ENCODE measurements at regions not wholly inside any gene's neighbourhood (a gene's known extent, or its start where the extent isn't known, plus 50 kb on each side); places are given as distances from the start of the nearest gene placed in this dataset.

DNA sequence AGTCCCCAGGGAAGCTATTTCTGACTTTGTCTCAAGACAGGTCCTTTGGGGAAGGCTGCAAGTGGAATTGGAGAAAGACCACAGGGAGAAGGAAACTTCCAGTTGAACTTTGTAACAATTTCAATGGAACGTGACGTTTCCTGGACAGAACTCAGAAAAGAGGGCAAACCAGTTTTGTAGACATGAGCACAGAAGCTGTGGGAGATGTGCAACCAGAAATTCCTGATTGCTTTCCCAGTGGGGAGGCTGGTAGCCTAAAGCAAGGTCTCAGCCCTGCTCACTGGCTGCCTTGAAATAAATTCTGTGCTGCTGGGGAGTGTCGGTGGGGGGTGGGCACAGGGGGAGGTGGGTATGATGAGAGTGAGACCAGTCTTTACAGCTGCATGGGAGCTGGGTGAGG, 1206.7 kb upstream of the ADGRL2 start:
- H3K4me2 ChIP-seq (ENCODE audit: low read depth, low read length): no peak overlapping the region
- no peaks in the 10 kb centered on the region for H3K9me2 ChIP-seq (replicated peaks; ENCODE audit: insufficient read depth, low read length)
- no peaks in the 10 kb centered on the region for H3F3A ChIP-seq (ENCODE audit: insufficient read depth, low read length)
- no peak overlapping the region for H2AFZ ChIP-seq (ENCODE audit: low read length)
- no peaks in the 10 kb centered on the region for H3K9me3 ChIP-seq (replicated peaks; ENCODE audit: insufficient read depth, low read length)
- H3K9ac ChIP-seq (ENCODE audit: low read length): no peak overlapping the region
- H3K27me3 ChIP-seq (replicated peaks; ENCODE audit: insufficient read depth, low read length): no peaks in the 10 kb centered on the region
- TF ChIP-seq, protein P1, sequence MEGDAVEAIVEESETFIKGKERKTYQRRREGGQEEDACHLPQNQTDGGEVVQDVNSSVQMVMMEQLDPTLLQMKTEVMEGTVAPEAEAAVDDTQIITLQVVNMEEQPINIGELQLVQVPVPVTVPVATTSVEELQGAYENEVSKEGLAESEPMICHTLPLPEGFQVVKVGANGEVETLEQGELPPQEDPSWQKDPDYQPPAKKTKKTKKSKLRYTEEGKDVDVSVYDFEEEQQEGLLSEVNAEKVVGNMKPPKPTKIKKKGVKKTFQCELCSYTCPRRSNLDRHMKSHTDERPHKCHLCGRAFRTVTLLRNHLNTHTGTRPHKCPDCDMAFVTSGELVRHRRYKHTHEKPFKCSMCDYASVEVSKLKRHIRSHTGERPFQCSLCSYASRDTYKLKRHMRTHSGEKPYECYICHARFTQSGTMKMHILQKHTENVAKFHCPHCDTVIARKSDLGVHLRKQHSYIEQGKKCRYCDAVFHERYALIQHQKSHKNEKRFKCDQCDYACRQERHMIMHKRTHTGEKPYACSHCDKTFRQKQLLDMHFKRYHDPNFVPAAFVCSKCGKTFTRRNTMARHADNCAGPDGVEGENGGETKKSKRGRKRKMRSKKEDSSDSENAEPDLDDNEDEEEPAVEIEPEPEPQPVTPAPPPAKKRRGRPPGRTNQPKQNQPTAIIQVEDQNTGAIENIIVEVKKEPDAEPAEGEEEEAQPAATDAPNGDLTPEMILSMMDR (IDR thresholded peaks at IDR 0.05; ENCODE audit: low read length): no peak
- TF ChIP-seq EZH2phosphoT487 (IDR thresholded peaks at IDR 0.05; ENCODE audit: low read length): no peak
- TF ChIP-seq EZH2 (optimal IDR thresholded peaks at IDR 0.05; ENCODE audit: low read depth, low read length): no peak
- DNase-seq: no peak
- H3K4me3 ChIP-seq (ENCODE audit: low read length): no peak overlapping the region
- H4K20me1 ChIP-seq (ENCODE audit: insufficient read depth, low read length): no peaks in the 10 kb centered on the region
- no peaks in the 10 kb centered on the region for H3K79me2 ChIP-seq (ENCODE audit: low read length)
- no peaks in the 10 kb centered on the region for H3K36me3 ChIP-seq (replicated peaks; ENCODE audit: insufficient read depth, low read length)
- H3K27ac ChIP-seq (ENCODE audit: low read length): no peak overlapping the region
- H3K4me1 ChIP-seq (ENCODE audit: low read length): peaks cover 2% of the 10 kb centered on the region; the same call in 1 of the 2 replicates

DNA sequence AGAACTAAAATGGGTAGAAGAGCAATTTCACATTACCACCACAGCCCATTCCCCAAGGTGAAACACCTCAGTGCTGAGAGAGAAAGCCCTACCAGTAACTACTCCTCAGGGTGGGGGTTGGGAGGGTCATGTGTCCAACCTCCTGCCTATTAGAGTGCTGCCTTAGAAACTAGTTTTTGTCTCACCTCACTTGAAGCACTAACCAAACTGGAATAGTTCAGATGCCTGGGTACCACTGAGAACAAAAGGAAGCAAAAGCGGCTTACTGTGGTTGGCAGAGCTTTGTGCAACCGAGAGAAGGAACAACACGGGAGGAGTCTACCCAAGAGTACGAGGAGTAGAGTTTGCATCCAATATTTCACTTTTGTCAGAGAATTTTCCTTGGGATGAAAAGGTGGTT, 1207.5 kb upstream of the ADGRL2 start:
- Histone ChIP-seq H3K9me2 (replicated peaks; ENCODE audit: insufficient read depth, low read length) (no peaks in the 10 kb centered on the region), H3K27me3 (replicated peaks; ENCODE audit: insufficient read depth, low read length) (no peaks in the 10 kb centered on the region), H3K36me3 (replicated peaks; ENCODE audit: insufficient read depth, low read length) (no peaks in the 10 kb centered on the region), H3K4me1 (ENCODE audit: low read length) (peaks cover 2% of the 10 kb centered on the region; the same call in 1 of the 2 replicates), H2AFZ (ENCODE audit: low read length) (no peak overlapping the region), H3K27ac (ENCODE audit: low read length) (no peak overlapping the region), H3K9ac (ENCODE audit: low read length) (no peak overlapping the region), H4K20me1 (ENCODE audit: insufficient read depth, low read length) (no peaks in the 10 kb centered on the region), H3K4me3 (ENCODE audit: low read length) (no peak overlapping the region), H3K79me2 (ENCODE audit: low read length) (no peaks in the 10 kb centered on the region), H3K9me3 (replicated peaks; ENCODE audit: insufficient read depth, low read length) (no peaks in the 10 kb centered on the region), H3K4me2 (ENCODE audit: low read depth, low read length) (no peak overlapping the region), H3F3A (ENCODE audit: insufficient read depth, low read length) (no peaks in the 10 kb centered on the region)
- TF ChIP-seq, protein P1 (IDR thresholded peaks at IDR 0.05; ENCODE audit: low read length): no peak
- TF ChIP-seq EZH2 (optimal IDR thresholded peaks at IDR 0.05; ENCODE audit: low read depth, low read length) (no peak), EZH2phosphoT487 (IDR thresholded peaks at IDR 0.05; ENCODE audit: low read length) (no peak)
- peak; percentile 6 for DNase-seq

DNA sequence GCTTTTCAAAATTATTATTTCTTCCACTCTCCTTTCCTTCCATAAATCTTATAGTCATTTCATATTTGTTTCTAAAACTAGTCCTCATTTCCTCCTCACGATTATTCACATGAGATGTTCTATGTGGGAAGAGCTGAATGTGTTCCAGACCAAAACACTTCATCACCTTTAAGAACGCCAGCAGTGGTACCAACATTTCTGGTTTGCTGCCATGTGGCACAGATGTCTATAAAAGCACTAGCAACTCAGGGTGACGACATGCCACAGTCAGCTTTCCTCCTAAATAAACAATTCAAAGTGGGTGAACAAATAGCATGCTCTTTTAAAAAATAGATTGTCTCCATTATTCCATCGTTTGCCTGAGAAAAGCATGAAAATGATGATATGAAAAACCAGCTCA, 1217.8 kb upstream of the ADGRL2 start:
- H2AFZ ChIP-seq (ENCODE audit: low read length): no peak overlapping the region
- no peak for DNase-seq
- no peak overlapping the region for H3K27ac ChIP-seq (ENCODE audit: low read length)
- no peaks in the 10 kb centered on the region for H4K20me1 ChIP-seq (ENCODE audit: insufficient read depth, low read length)
- H3K9me2 ChIP-seq (replicated peaks; ENCODE audit: insufficient read depth, low read length): no peaks in the 10 kb centered on the region
- no peaks in the 10 kb centered on the region for H3K79me2 ChIP-seq (ENCODE audit: low read length)
- no peaks in the 10 kb centered on the region for H3F3A ChIP-seq (ENCODE audit: insufficient read depth, low read length)
- H3K9me3 ChIP-seq (replicated peaks; ENCODE audit: insufficient read depth, low read length): no peaks in the 10 kb centered on the region
- H3K9ac ChIP-seq (ENCODE audit: low read length): no peak overlapping the region
- H3K36me3 ChIP-seq (replicated peaks; ENCODE audit: insufficient read depth, low read length): no peaks in the 10 kb centered on the region
- no peaks in the 10 kb centered on the region for H3K27me3 ChIP-seq (replicated peaks; ENCODE audit: insufficient read depth, low read length)
- no peak overlapping the region for H3K4me3 ChIP-seq (ENCODE audit: low read length)
- no peak overlapping the region for H3K4me2 ChIP-seq (ENCODE audit: low read depth, low read length)
- TF ChIP-seq, protein P1 (IDR thresholded peaks at IDR 0.05; ENCODE audit: low read length): no peak
- TF ChIP-seq EZH2 (optimal IDR thresholded peaks at IDR 0.05; ENCODE audit: low read depth, low read length): no peak
- TF ChIP-seq EZH2phosphoT487 (IDR thresholded peaks at IDR 0.05; ENCODE audit: low read length): no peak
- H3K4me1 ChIP-seq (ENCODE audit: low read length): no peaks in the 10 kb centered on the region

Data from MM.1S (cell line).